Endodermal cell (in vitro differentiated cells): ENCODE measurements at regions not wholly inside any gene's neighbourhood (a gene's known extent, or its start where the extent isn't known, plus 50 kb on each side); places are given as distances from the start of the nearest gene placed in this dataset.

Source experiments
- DNase-seq: peaks from one replicate; pipeline ENCODE4 v3.0.0-alpha.2; 2017
- H3K27ac ChIP-seq: 2 replicates; pipeline ENCODE4 v1.5.1; 2013; ENCODE audit warnings: mild to moderate bottlenecking, low read depth, low read length, moderate library complexity
- H3K27me3 ChIP-seq: 2 replicates; pipeline ENCODE4 v1.6.1; 2013; ENCODE audit warnings: mild to moderate bottlenecking, low read length, moderate library complexity; ENCODE audit not compliant: insufficient read depth, control insufficient read depth, poor library complexity, severe bottlenecking
- H3K36me3 ChIP-seq: 2 replicates; pipeline ENCODE4 v1.7.0; 2013; ENCODE audit warnings: mild to moderate bottlenecking, low read length, moderate library complexity; ENCODE audit not compliant: control insufficient read depth, insufficient read depth
- H3K4me1 ChIP-seq: one replicate; pipeline ENCODE4 v1.7.0; 2013; ENCODE audit warnings: low read length; ENCODE audit not compliant: control insufficient read depth, insufficient read depth
- H3K4me3 ChIP-seq: 2 replicates; pipeline ENCODE4 v1.5.1; 2013; ENCODE audit warnings: mild to moderate bottlenecking, low read length, moderate library complexity
- H3K9ac ChIP-seq: 2 replicates; pipeline ENCODE4 v1.6.1; 2013; ENCODE audit warnings: mild to moderate bottlenecking, low read length, moderate library complexity; ENCODE audit not compliant: poor library complexity, severe bottlenecking; ENCODE audit errors: extremely low read depth
- H3K9me3 ChIP-seq: 2 replicates; pipeline ENCODE4 v1.6.1; 2013; ENCODE audit warnings: mild to moderate bottlenecking, low read length, moderate library complexity; ENCODE audit not compliant: control insufficient read depth
- H3K27ac Mint-ChIP-seq: 2 replicates; pipeline ENCODE4 v1.8.0; 2020; ENCODE audit warnings: mixed read lengths
- H3K27me3 Mint-ChIP-seq: 2 replicates; pipeline ENCODE4 v1.8.0; 2021; ENCODE audit warnings: mild to moderate bottlenecking, mixed read lengths; ENCODE audit not compliant: insufficient read depth
- H3K36me3 Mint-ChIP-seq: 2 replicates; pipeline ENCODE4 v1.8.0; 2020; ENCODE audit warnings: low read depth, mixed read lengths
- H3K4me1 Mint-ChIP-seq: 2 replicates; pipeline ENCODE4 v1.8.0; 2020; ENCODE audit warnings: mixed read lengths
- H3K4me3 Mint-ChIP-seq: 2 replicates; pipeline ENCODE4 v1.8.0; 2020; ENCODE audit warnings: mild to moderate bottlenecking, moderate library complexity, mixed read lengths
- H3K9me3 Mint-ChIP-seq: 2 replicates; pipeline ENCODE4 v1.8.0; 2020; ENCODE audit warnings: mild to moderate bottlenecking, mixed read lengths
- WGBS, 2 experiments: methylation state at CpG; one replicate each; pipeline versions ENCODE4 v1.1.5 to v1.1.7; 2013; ENCODE audit warnings: missing lambda C conversion rate in 2 of 2, mixed read lengths in 1 of 2; ENCODE audit not compliant: insufficient coverage in 1 of 2, insufficient read length in 1 of 2; 5-methylcytosine and 5-hydroxymethylcytosine counted together
- TF ChIP-seq, protein P1 (sequence below): fragments of 200-600 bp; sonication (generic); conservative IDR thresholded peaks from 2 replicates; pipeline ENCODE4 v1.5.0; 2021; ENCODE audit warnings: antibody characterized with exemption, mild to moderate bottlenecking

DNA sequence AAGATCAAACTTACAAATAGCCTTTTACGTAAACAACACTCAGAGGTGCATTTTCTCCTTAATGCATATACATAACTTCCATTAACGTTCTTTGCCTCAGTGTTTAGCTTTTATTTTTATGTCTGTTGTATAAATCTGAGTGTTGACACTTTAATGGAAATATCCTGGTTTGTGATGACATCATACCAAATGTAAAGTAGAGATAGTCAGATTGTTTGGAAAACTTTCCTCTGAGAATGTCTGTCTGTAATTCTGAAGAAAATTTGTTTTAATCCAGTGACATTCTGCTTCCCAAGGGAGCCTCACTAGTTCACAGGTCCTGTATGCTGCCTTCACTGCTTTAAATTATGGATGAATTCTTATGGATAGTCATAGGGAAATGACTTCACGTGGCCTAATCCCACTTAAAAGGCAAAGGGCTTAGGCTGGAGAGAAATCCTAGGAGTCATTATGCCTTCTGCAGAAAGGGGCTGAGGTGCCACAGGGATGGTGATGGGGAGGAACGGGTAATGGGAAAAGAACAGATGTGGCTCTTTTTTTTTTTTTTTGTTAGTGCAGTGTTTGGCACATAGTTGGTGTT, 93.2 kb downstream of the DNAJB9 start:
- H3K9me3 Mint-ChIP-seq = no peaks in the 10 kb centered on the region
- H3K9me3 ChIP-seq = no peaks in the 10 kb centered on the region
- TF ChIP-seq, protein P1, sequence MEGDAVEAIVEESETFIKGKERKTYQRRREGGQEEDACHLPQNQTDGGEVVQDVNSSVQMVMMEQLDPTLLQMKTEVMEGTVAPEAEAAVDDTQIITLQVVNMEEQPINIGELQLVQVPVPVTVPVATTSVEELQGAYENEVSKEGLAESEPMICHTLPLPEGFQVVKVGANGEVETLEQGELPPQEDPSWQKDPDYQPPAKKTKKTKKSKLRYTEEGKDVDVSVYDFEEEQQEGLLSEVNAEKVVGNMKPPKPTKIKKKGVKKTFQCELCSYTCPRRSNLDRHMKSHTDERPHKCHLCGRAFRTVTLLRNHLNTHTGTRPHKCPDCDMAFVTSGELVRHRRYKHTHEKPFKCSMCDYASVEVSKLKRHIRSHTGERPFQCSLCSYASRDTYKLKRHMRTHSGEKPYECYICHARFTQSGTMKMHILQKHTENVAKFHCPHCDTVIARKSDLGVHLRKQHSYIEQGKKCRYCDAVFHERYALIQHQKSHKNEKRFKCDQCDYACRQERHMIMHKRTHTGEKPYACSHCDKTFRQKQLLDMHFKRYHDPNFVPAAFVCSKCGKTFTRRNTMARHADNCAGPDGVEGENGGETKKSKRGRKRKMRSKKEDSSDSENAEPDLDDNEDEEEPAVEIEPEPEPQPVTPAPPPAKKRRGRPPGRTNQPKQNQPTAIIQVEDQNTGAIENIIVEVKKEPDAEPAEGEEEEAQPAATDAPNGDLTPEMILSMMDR = no peak
- no peak overlapping the region for H3K9ac ChIP-seq
- H3K27ac Mint-ChIP-seq = no peak overlapping the region
- no peaks in the 10 kb centered on the region for H3K27me3 ChIP-seq
- 40 to 45% methylated on average over 2 to 4 of the region's 4 CpGs for WGBS, 2 experiments
- no peak overlapping the region for H3K27ac ChIP-seq
- no peaks in the 10 kb centered on the region for H3K36me3 Mint-ChIP-seq
- H3K4me3 ChIP-seq = no peak overlapping the region
- peaks cover 7% of the 10 kb centered on the region for H3K4me1 Mint-ChIP-seq
- H3K36me3 ChIP-seq = no peaks in the 10 kb centered on the region
- no peaks in the 10 kb centered on the region for H3K4me1 ChIP-seq
- no peak for DNase-seq
- H3K4me3 Mint-ChIP-seq = no peak overlapping the region
- H3K27me3 Mint-ChIP-seq = no peaks in the 10 kb centered on the region

DNA sequence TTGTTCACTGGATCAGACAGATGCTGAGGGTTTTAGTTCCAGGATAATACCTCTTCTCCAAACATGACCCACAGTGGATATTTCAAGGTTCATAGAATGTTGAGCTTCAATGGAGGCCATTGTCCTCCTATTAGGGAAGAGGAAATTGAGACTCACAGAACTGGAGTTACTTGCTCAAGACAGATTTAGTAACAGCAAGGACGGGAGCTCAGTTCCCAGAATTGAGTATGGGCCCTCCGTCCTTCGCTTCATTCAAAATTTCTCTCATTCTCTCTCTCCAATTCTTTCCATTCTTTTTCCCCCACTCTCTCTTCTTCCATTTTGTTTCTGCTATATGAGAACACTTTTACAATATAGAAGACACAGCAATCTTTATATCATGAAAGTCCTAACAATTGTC, 94.0 kb downstream of the DNAJB9 start:
- H3K27me3 Mint-ChIP-seq = no peaks in the 10 kb centered on the region
- H3K27ac Mint-ChIP-seq = no peak overlapping the region
- DNase-seq = no peak
- Histone ChIP-seq H3K36me3 (no peaks in the 10 kb centered on the region), H3K27me3 (no peaks in the 10 kb centered on the region), H3K4me1 (no peaks in the 10 kb centered on the region), H3K27ac (no peak overlapping the region), H3K4me3 (no peak overlapping the region), H3K9me3 (no peaks in the 10 kb centered on the region), H3K9ac (no peak overlapping the region)
- TF ChIP-seq, protein P1 = no peak
- 90 to 94% methylated on average over 2 to 3 of the region's 3 CpGs for whole genome bisulfite sequencing, 2 experiments
- H3K4me1 Mint-ChIP-seq = peaks cover 7% of the 10 kb centered on the region
- H3K9me3 Mint-ChIP-seq = no peaks in the 10 kb centered on the region
- H3K36me3 Mint-ChIP-seq = no peaks in the 10 kb centered on the region
- H3K4me3 Mint-ChIP-seq = no peak overlapping the region

DNA sequence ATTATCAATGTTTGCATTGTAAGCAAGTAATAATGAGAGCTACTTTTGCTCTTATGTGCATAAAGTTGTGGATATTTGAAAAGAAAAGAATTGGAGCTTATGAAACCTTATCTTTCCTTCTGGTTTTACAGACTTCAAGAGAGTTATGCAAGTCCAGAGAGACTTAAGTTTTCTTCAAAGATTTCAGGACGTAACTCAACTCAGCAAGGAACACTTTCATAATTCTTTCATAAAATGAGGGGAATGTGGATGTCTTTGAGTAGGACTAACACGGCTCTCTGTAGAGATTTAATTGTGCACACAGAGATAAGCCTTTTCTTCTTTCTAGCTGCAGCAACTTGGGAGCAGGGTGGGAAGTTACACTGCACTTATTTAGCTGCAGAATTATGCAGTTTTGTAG, 97.5 kb downstream of the DNAJB9 start:
- peaks cover 2% of the 10 kb centered on the region for H3K36me3 Mint-ChIP-seq
- DNase-seq = no peak
- Histone ChIP-seq H3K27me3 (no peaks in the 10 kb centered on the region), H3K27ac (no peak overlapping the region), H3K9me3 (no peaks in the 10 kb centered on the region), H3K4me1 (no peaks in the 10 kb centered on the region), H3K9ac (no peak overlapping the region), H3K4me3 (no peak overlapping the region), H3K36me3 (no peaks in the 10 kb centered on the region)
- peaks cover 4% of the 10 kb centered on the region for H3K4me1 Mint-ChIP-seq
- H3K27ac Mint-ChIP-seq = no peak overlapping the region
- H3K9me3 Mint-ChIP-seq = peaks cover 13% of the 10 kb centered on the region
- H3K27me3 Mint-ChIP-seq = no peaks in the 10 kb centered on the region
- no peak overlapping the region for H3K4me3 Mint-ChIP-seq
- WGBS, 2 experiments = 80 to 100% methylated on average over 1 to 2 of the region's 2 CpGs
- TF ChIP-seq, protein P1 = no peak
